Lower leg skin (tissue), 3 donors: ENCODE measurements at regions not wholly inside any gene's neighbourhood (a gene's known extent, or its start where the extent isn't known, plus 50 kb on each side); places are given as distances from the start of the nearest gene placed in this dataset.

Experiments
- CTCF ChIP-seq, 3 donors: fragments of 450-650 bp; IDR thresholded peaks; one replicate each; pipeline ENCODE4 v1.5.1; 2016; ENCODE audit warnings: antibody characterized with exemption in 3 of 3, mild to moderate bottlenecking in 3 of 3, moderate library complexity in 2 of 3
- POLR2A ChIP-seq, 2 donors: fragments of 450-650 bp; IDR thresholded peaks; one replicate each; pipeline ENCODE4 v1.6.1; 2016 to 2017; ENCODE audit warnings: antibody characterized with exemption in 2 of 2, mild to moderate bottlenecking in 1 of 2, moderate library complexity in 1 of 2

GRCh38 chr2:81895620-81896250, 1591.2 kb upstream of the LRRTM1 start:
- TF ChIP-seq CTCF (IDR thresholded peaks at IDR 0.05) = no peak
- no peak for TF ChIP-seq POLR2A (IDR thresholded peaks at IDR 0.05)
